Neuronal stem cell (in vitro differentiated cells): ENCODE measurements at regions not wholly inside any gene's neighbourhood (a gene's known extent, or its start where the extent isn't known, plus 50 kb on each side); places are given as distances from the start of the nearest gene placed in this dataset.
"Not testable (repeated sequence)": the region's sequence is repeated elsewhere in the genome, so short reads cannot be mapped to it uniquely, and the experiment has no call there.

ENCODE experiments used
- DNase-seq: peaks from one replicate; pipeline ENCODE4 v3.0.0-alpha.2; 2013; ENCODE audit warnings: low spot score
- H2AFZ ChIP-seq: one replicate; pipeline ENCODE4 v1.6.1; 2013; ENCODE audit warnings: mild to moderate bottlenecking, low read length, inconsistent platforms
- H2AK5ac ChIP-seq: 2 replicates; pipeline ENCODE4 v1.6.1; 2013; ENCODE audit warnings: low read depth, mild to moderate bottlenecking, inconsistent platforms, low read length, moderate library complexity, mixed read lengths
- H2BK120ac ChIP-seq: 2 replicates; pipeline ENCODE4 v1.6.1; 2013; ENCODE audit warnings: low read depth, mild to moderate bottlenecking, inconsistent platforms, low read length, moderate library complexity, mixed read lengths
- H2BK12ac ChIP-seq: one replicate; pipeline ENCODE4 v1.6.1; 2013; ENCODE audit warnings: low read length, inconsistent platforms
- H2BK15ac ChIP-seq: 2 replicates; pipeline ENCODE4 v1.6.1; 2013; ENCODE audit warnings: mild to moderate bottlenecking, low read length, inconsistent platforms, mixed read lengths
- H2BK5ac ChIP-seq: one replicate; pipeline ENCODE4 v1.6.1; 2013; ENCODE audit warnings: inconsistent platforms, mild to moderate bottlenecking, low read length, moderate library complexity
- H3K14ac ChIP-seq: one replicate; pipeline ENCODE4 v1.6.1; 2013; ENCODE audit warnings: low read length, inconsistent platforms
- H3K18ac ChIP-seq: 2 replicates; pipeline ENCODE4 v1.6.1; 2013; ENCODE audit warnings: low read length, inconsistent platforms
- H3K23ac ChIP-seq: 2 replicates; pipeline ENCODE4 v1.6.1; 2013; ENCODE audit warnings: low read depth, mild to moderate bottlenecking, mixed read lengths, low read length, inconsistent platforms; ENCODE audit not compliant: poor library complexity
- H3K27ac ChIP-seq: replicated peaks from 3 replicates; pipeline ENCODE4 v1.5.1; 2013; ENCODE audit warnings: low read length, inconsistent platforms
- H3K27me3 ChIP-seq, 3 experiments: 2 replicates each; pipeline ENCODE4 v1.6.1; 2013; ENCODE audit warnings: low read length in 3 of 3, mild to moderate bottlenecking in 2 of 3, inconsistent platforms in 1 of 3, low read depth in 1 of 3, mixed read lengths in 1 of 3, moderate library complexity in 1 of 3; ENCODE audit not compliant: control insufficient read depth in 3 of 3, insufficient read depth in 3 of 3
- H3K36me3 ChIP-seq, 2 donors: replicated peaks in 1 of 2; 2 replicates each; pipeline ENCODE4 v1.6.1; 2013; ENCODE audit warnings: low read length in 2 of 2; ENCODE audit not compliant: control insufficient read depth in 2 of 2, insufficient read depth in 2 of 2
- H3K4ac ChIP-seq: 2 replicates; pipeline ENCODE4 v1.6.1; 2013; ENCODE audit warnings: inconsistent platforms, mild to moderate bottlenecking, low read length, moderate library complexity
- H3K4me1 ChIP-seq, 2 donors: 1 replicate in 1 of 2; 2 replicates in 1 of 2; pipeline ENCODE4 v1.6.1; 2013; ENCODE audit warnings: low read length in 2 of 2, low read depth in 1 of 2; ENCODE audit not compliant: control insufficient read depth in 2 of 2, insufficient read depth in 1 of 2
- H3K4me2 ChIP-seq: one replicate; pipeline ENCODE4 v1.6.1; 2013; ENCODE audit warnings: mild to moderate bottlenecking, low read length, inconsistent platforms; ENCODE audit not compliant: insufficient read depth, poor library complexity, severe bottlenecking
- H3K4me3 ChIP-seq, 2 donors: 2 replicates each; pipeline ENCODE4 v1.5.1; 2013; ENCODE audit warnings: low read length in 2 of 2, mild to moderate bottlenecking in 2 of 2, inconsistent platforms in 1 of 2, moderate library complexity in 1 of 2
- H3K79me1 ChIP-seq: one replicate; pipeline ENCODE4 v1.6.1; 2013; ENCODE audit warnings: low read depth, mild to moderate bottlenecking, inconsistent platforms, low read length, moderate library complexity
- H3K9ac ChIP-seq: one replicate; pipeline ENCODE4 v1.6.1; 2013; ENCODE audit warnings: mild to moderate bottlenecking, low read depth, low read length, inconsistent platforms; ENCODE audit not compliant: poor library complexity
- H3K9me3 ChIP-seq, 2 donors: replicated peaks in 1 of 2; 2 replicates each; pipeline versions ENCODE3 to v1.6.1; 2013; ENCODE audit warnings: low read length in 2 of 2, mild to moderate bottlenecking in 2 of 2, inconsistent platforms in 1 of 2, low read depth in 1 of 2, mixed read lengths in 1 of 2, moderate library complexity in 1 of 2; ENCODE audit not compliant: control insufficient read depth in 2 of 2, insufficient read depth in 1 of 2
- H4K8ac ChIP-seq: one replicate; pipeline ENCODE4 v1.6.1; 2013; ENCODE audit warnings: low read depth, mild to moderate bottlenecking, inconsistent platforms, low read length, moderate library complexity
- H4K91ac ChIP-seq: one replicate; pipeline ENCODE4 v1.6.1; 2013; ENCODE audit warnings: low read length, low read depth, mild to moderate bottlenecking, inconsistent platforms; ENCODE audit not compliant: poor library complexity
- WGBS, 2 donors: extraction: QIAGEN DNeasy Blood & Tissue Kit; methylation state at CpG; one replicate each; pipeline ENCODE4 v1.1.7; 2013; ENCODE audit warnings: missing lambda C conversion rate in 2 of 2, mixed read lengths in 1 of 2; ENCODE audit not compliant: insufficient read length in 2 of 2, insufficient replicate concordance in 1 of 2; ENCODE audit errors: extremely low coverage in 2 of 2; 5-methylcytosine and 5-hydroxymethylcytosine counted together

- no peak overlapping the region for H2BK120ac ChIP-seq
- no peak overlapping the region for H2BK12ac ChIP-seq
- H3K4me1 ChIP-seq: peaks cover 12 to 14% of the 10 kb centered on the region in 2 donors
- peaks cover 0 to 3% of the 10 kb centered on the region in 2 donors for H3K9me3 ChIP-seq
- DNase-seq: no peak
- no peaks in the 10 kb centered on the region for H3K27me3 ChIP-seq
- H3K14ac ChIP-seq: no peak overlapping the region
- H4K8ac ChIP-seq: no peak overlapping the region
- H2BK5ac ChIP-seq: no peak overlapping the region
- H2BK15ac ChIP-seq: no peak overlapping the region
- WGBS, 2 donors: no CpG with 5 or more reads among the region's 7 CpGs
- H3K4me2 ChIP-seq: no peak overlapping the region
- no peak overlapping the region for H4K91ac ChIP-seq
- H3K79me1 ChIP-seq: no peaks in the 10 kb centered on the region
- H3K27ac ChIP-seq: peak overlapping the region; percentile 11
- H2AFZ ChIP-seq: peak overlapping the region; percentile 75
- H3K4ac ChIP-seq: no peak overlapping the region
- H3K36me3 ChIP-seq: no peaks in the 10 kb centered on the region
- no peak overlapping the region for H2AK5ac ChIP-seq
- no peak overlapping the region for H3K23ac ChIP-seq
- no peak overlapping the region for H3K9ac ChIP-seq
- no peak overlapping the region for H3K4me3 ChIP-seq
- H3K18ac ChIP-seq: no peak overlapping the region
These were observed 76.2 kb upstream of the ZFAND5 start for GRCh38 chr9:72440992-72441847.

DNA sequence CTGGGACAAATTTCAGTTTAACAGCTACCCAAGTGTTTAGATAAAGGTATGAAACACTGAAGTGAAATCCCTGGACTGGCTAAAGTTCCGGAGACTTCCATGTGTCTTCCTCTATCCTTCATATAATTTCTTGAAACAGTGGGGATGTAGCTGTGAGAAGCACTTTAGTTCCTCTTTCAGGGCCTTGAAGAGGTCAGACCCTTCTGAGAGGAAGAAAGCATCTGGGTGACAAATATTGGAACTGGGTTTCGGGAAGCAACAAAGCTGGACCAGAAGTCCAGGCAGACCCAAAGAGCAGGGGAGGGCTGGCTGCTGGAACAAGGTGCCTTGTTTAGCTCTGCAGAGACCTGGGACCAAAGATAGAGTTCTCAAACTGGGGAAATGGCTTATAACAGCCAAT is 75.4 kb upstream of the ZFAND5 start:
- no peaks in the 10 kb centered on the region for H3K79me1 ChIP-seq
- H3K9me3 ChIP-seq: peaks cover 0 to 3% of the 10 kb centered on the region in 2 donors

GRCh38 chr9:72433616-72434267 is 68.7 kb upstream of the ZFAND5 start:
- H2BK15ac ChIP-seq, H3K4ac ChIP-seq, H3K27me3 ChIP-seq, H2BK12ac ChIP-seq, H4K91ac ChIP-seq, H3K23ac ChIP-seq, H3K36me3 ChIP-seq, H3K4me3 ChIP-seq, H3K14ac ChIP-seq, H3K79me1 ChIP-seq, DNase-seq, H4K8ac ChIP-seq, H3K27ac ChIP-seq, H3K4me1 ChIP-seq, H2BK5ac ChIP-seq, H2AK5ac ChIP-seq, H3K4me2 ChIP-seq, H2BK120ac ChIP-seq, H2AFZ ChIP-seq, H3K9me3 ChIP-seq, H3K9ac ChIP-seq, H3K18ac ChIP-seq: not testable (repeated sequence)
- WGBS, 2 donors: no CpG with 5 or more reads among the region's 12 CpGs

More for the DNA sequence above, 75.4 kb upstream of the ZFAND5 start:
- H3K14ac ChIP-seq: no peak overlapping the region
- H3K18ac ChIP-seq: peak overlapping the region; percentile 5
- H4K91ac ChIP-seq: no peak overlapping the region
- no peak overlapping the region for H2BK15ac ChIP-seq
- H2AK5ac ChIP-seq: no peak overlapping the region
- peaks cover 12 to 14% of the 10 kb centered on the region in 2 donors for H3K4me1 ChIP-seq
- no peaks in the 10 kb centered on the region for H3K27me3 ChIP-seq
- H2BK12ac ChIP-seq: no peak overlapping the region
- no peak overlapping the region for H2BK120ac ChIP-seq
- no peak overlapping the region for H3K4me2 ChIP-seq
- peak overlapping the region; percentile 75 for H2AFZ ChIP-seq
- no CpG with 5 or more reads among the region's 2 CpGs for WGBS, 2 donors
- no peak overlapping the region for H3K27ac ChIP-seq
- DNase-seq: no peak
- H4K8ac ChIP-seq: no peak overlapping the region
- H3K9ac ChIP-seq: no peak overlapping the region
- H3K4ac ChIP-seq: no peak overlapping the region
- H2BK5ac ChIP-seq: no peak overlapping the region
- no peak overlapping the region for H3K23ac ChIP-seq
- H3K36me3 ChIP-seq: no peaks in the 10 kb centered on the region
- H3K4me3 ChIP-seq: no peak overlapping the region

DNA sequence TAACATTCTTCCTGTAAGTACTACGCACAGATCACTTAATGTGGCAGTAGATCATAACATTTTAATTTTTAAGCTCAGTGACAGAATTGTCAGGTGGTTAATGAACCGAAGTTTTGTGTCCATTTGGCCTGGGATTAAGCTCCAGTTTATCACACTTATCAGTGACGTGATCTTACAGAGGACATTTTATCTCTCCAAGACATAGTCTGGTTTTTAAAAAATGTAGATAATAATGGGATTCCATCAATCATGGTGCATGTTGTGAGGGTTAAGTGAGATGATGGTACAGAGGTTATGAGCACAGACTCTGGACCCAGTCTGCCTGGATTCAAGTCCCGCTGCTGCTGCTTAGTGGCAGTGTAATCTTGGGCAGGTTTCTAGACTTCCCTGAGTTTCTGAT is 66.0 kb upstream of the ZFAND5 start:
- DNase-seq: no peak
- Histone ChIP-seq H4K91ac (no peak overlapping the region), H3K27me3 (no peaks in the 10 kb centered on the region), H2AK5ac (no peak overlapping the region), H2BK15ac (no peak overlapping the region), H3K18ac (no peak overlapping the region), H3K4me1 (peaks cover 0 to 2% of the 10 kb centered on the region in 2 donors), H3K9ac (no peak overlapping the region), H3K4me2 (no peak overlapping the region), H2BK12ac (no peak overlapping the region), H2AFZ (no peak overlapping the region), H2BK5ac (no peak overlapping the region), H3K27ac (no peak overlapping the region), H3K9me3 (no peaks in the 10 kb centered on the region), H3K4ac (no peak overlapping the region), H3K36me3 (no peaks in the 10 kb centered on the region), H3K23ac (no peak overlapping the region), H2BK120ac (no peak overlapping the region), H3K4me3 (no peak overlapping the region), H4K8ac (no peak overlapping the region), H3K14ac (no peak overlapping the region), H3K79me1 (no peaks in the 10 kb centered on the region)
- no CpG with 5 or more reads among the region's 4 CpGs for WGBS, 2 donors
